ENCODE measurements at regions not wholly inside any gene's neighbourhood (a gene's known extent, or its start where the extent isn't known, plus 50 kb on each side); places are given as distances from the start of the nearest gene placed in this dataset.
A peak's percentile ranks its signal among the peaks of the same experiment; 100 is the strongest.

DNA sequence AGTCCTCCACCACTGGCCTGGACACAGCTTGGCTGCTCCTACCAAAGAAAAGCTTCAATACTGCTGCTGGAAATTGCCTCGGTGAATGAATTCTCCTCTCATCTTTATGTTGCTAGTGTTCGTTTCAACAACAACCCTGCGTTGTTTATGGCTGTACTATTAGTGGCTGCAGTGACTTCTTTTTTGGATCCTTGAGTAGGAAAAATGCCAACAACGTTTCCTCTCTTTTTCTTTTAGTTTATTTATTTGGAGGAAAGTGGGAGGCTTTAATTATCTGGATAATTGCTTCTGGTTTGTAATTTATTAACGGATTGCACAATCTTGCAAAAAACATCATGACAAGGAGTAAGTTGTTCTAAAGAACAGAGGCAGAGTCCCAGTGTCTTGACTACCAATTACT lies 464.1 kb upstream of the TRAM1L1 start:
- Histone ChIP-seq H3K36me3 (ENCODE audit: insufficient read depth, low read length) (no peaks in the 10 kb centered on the region), H3K27me3 (ENCODE audit: insufficient read depth, low read length, poor library complexity, severe bottlenecking) (no peaks in the 10 kb centered on the region), H3K4me1 (ENCODE audit: insufficient read depth, low read length, poor library complexity, severe bottlenecking) (no peaks in the 10 kb centered on the region), H3F3A (ENCODE audit: low read depth) (no peaks in the 10 kb centered on the region), H3K9me2 (replicated peaks; ENCODE audit: low read depth, low read length) (no peaks in the 10 kb centered on the region), H2AFZ (ENCODE audit: low read length) (no peak overlapping the region), H3K4me2 (ENCODE audit: low read depth, low read length, poor library complexity, severe bottlenecking) (no peak overlapping the region), H3K4me3 (ENCODE audit: low read length, poor library complexity, severe bottlenecking) (no peak overlapping the region), H3K79me2 (ENCODE audit: insufficient read depth, low read length) (no peaks in the 10 kb centered on the region), H4K20me1 (ENCODE audit: insufficient read depth, low read length, poor library complexity, severe bottlenecking) (no peaks in the 10 kb centered on the region), H3K9ac (ENCODE audit: low read depth, low read length, poor library complexity, severe bottlenecking) (no peak overlapping the region), H3K9me3 (ENCODE audit: insufficient read depth, low read depth, low read length) (no peaks in the 10 kb centered on the region)
- TF ChIP-seq, protein P1, sequence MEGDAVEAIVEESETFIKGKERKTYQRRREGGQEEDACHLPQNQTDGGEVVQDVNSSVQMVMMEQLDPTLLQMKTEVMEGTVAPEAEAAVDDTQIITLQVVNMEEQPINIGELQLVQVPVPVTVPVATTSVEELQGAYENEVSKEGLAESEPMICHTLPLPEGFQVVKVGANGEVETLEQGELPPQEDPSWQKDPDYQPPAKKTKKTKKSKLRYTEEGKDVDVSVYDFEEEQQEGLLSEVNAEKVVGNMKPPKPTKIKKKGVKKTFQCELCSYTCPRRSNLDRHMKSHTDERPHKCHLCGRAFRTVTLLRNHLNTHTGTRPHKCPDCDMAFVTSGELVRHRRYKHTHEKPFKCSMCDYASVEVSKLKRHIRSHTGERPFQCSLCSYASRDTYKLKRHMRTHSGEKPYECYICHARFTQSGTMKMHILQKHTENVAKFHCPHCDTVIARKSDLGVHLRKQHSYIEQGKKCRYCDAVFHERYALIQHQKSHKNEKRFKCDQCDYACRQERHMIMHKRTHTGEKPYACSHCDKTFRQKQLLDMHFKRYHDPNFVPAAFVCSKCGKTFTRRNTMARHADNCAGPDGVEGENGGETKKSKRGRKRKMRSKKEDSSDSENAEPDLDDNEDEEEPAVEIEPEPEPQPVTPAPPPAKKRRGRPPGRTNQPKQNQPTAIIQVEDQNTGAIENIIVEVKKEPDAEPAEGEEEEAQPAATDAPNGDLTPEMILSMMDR (conservative IDR thresholded peaks at IDR 0.05; ENCODE audit: low read length): no peak
- TF ChIP-seq EZH2phosphoT487 (IDR thresholded peaks at IDR 0.05; ENCODE audit: borderline replicate concordance): no peak

DNA sequence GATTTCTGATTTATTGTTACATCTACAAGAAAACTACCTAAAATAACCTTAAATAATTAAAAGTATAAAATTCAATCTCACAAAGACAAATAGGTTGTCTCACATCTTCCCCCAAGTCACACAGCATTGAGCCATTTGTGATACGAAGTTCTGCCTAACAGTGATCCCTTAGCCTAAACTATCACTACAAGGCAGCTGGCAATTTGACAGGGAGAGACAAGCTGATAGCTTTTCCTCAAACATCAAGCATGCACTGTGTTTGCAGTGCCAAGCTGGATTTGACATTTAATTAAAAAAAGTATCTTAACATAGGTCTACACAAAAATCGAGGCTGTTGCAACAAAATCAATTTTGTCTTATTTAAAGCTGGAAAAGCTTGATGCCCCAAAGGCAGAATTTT lies 464.7 kb upstream of the TRAM1L1 start:
- Histone ChIP-seq H3K79me2 (ENCODE audit: insufficient read depth, low read length) (no peaks in the 10 kb centered on the region), H3K4me3 (ENCODE audit: low read length, poor library complexity, severe bottlenecking) (no peak overlapping the region), H3K4me2 (ENCODE audit: low read depth, low read length, poor library complexity, severe bottlenecking) (no peak overlapping the region), H3K27me3 (ENCODE audit: insufficient read depth, low read length, poor library complexity, severe bottlenecking) (no peaks in the 10 kb centered on the region), H2AFZ (ENCODE audit: low read length) (no peak overlapping the region), H3F3A (ENCODE audit: low read depth) (no peaks in the 10 kb centered on the region), H3K36me3 (ENCODE audit: insufficient read depth, low read length) (no peaks in the 10 kb centered on the region), H3K9ac (ENCODE audit: low read depth, low read length, poor library complexity, severe bottlenecking) (no peak overlapping the region), H3K4me1 (ENCODE audit: insufficient read depth, low read length, poor library complexity, severe bottlenecking) (no peaks in the 10 kb centered on the region), H3K9me2 (replicated peaks; ENCODE audit: low read depth, low read length) (no peaks in the 10 kb centered on the region), H3K9me3 (ENCODE audit: insufficient read depth, low read depth, low read length) (no peaks in the 10 kb centered on the region), H4K20me1 (ENCODE audit: insufficient read depth, low read length, poor library complexity, severe bottlenecking) (no peaks in the 10 kb centered on the region)
- TF ChIP-seq EZH2phosphoT487 (IDR thresholded peaks at IDR 0.05; ENCODE audit: borderline replicate concordance): no peak
- TF ChIP-seq, protein P1 (conservative IDR thresholded peaks at IDR 0.05; ENCODE audit: low read length): no peak

DNA sequence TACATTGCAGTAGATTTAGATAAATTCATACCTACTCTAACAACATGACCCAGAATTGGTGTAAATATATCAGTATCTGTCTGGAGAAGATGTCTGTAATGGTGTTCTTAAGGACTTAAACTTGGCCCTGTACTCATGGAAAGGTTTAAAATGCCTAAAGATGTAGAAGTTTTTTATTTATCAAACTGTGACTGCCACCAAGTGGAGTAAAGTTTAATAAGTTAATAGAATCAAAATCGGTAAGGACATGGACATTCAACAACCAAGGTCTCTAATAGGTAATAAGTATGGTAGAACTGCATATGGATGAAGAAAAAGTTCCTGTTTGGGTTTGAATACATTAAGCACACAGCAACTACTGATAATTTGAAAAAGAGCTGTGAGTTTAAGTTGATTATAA lies 474.0 kb upstream of the NDST3 start:
- no peak for TF ChIP-seq EZH2phosphoT487 (IDR thresholded peaks at IDR 0.05; ENCODE audit: borderline replicate concordance)
- TF ChIP-seq, protein P1 (conservative IDR thresholded peaks at IDR 0.05; ENCODE audit: low read length): peak; percentile 45
- Histone ChIP-seq H3K4me2 (ENCODE audit: low read depth, low read length, poor library complexity, severe bottlenecking) (no peak overlapping the region), H3K4me3 (ENCODE audit: low read length, poor library complexity, severe bottlenecking) (no peak overlapping the region), H3K9me3 (ENCODE audit: insufficient read depth, low read depth, low read length) (no peaks in the 10 kb centered on the region), H3K27me3 (ENCODE audit: insufficient read depth, low read length, poor library complexity, severe bottlenecking) (no peaks in the 10 kb centered on the region), H4K20me1 (ENCODE audit: insufficient read depth, low read length, poor library complexity, severe bottlenecking) (no peaks in the 10 kb centered on the region), H3K79me2 (ENCODE audit: insufficient read depth, low read length) (no peaks in the 10 kb centered on the region), H3K36me3 (ENCODE audit: insufficient read depth, low read length) (no peaks in the 10 kb centered on the region), H3K9me2 (replicated peaks; ENCODE audit: low read depth, low read length) (no peaks in the 10 kb centered on the region), H3K4me1 (ENCODE audit: insufficient read depth, low read length, poor library complexity, severe bottlenecking) (no peaks in the 10 kb centered on the region), H3K9ac (ENCODE audit: low read depth, low read length, poor library complexity, severe bottlenecking) (no peak overlapping the region), H2AFZ (ENCODE audit: low read length) (no peak overlapping the region), H3F3A (ENCODE audit: low read depth) (no peaks in the 10 kb centered on the region)
